HepG2 (cell line): ENCODE measurements at regions not wholly inside any gene's neighbourhood (a gene's known extent, or its start where the extent isn't known, plus 50 kb on each side); places are given as distances from the start of the nearest gene placed in this dataset.
A peak's percentile ranks its signal among the peaks of the same experiment; 100 is the strongest.

Source experiments
- BRCA1 ChIP-seq: sonication (generic); formaldehyde crosslinking; IDR thresholded peaks from 2 replicates; pipeline ENCODE4 v1.4.0; 2020; ENCODE audit warnings: missing genetic modification reagents
- EZH2 ChIP-seq: conservative IDR thresholded peaks from 2 replicates; pipeline ENCODE4 v1.6.1; 2012; ENCODE audit warnings: mild to moderate bottlenecking, low read depth, low read length, moderate library complexity
- FOXC1 ChIP-seq: sonication (generic); formaldehyde crosslinking; IDR thresholded peaks from 2 replicates; pipeline ENCODE4 v1.8.0; 2022; ENCODE audit warnings: mild to moderate bottlenecking, missing genetic modification reagents, borderline replicate concordance
- KDM2A ChIP-seq: sonication (generic); formaldehyde crosslinking; IDR thresholded peaks from 2 replicates; pipeline ENCODE4 v1.4.0; 2020; ENCODE audit warnings: low read depth, missing genetic modification reagents, borderline replicate concordance
- ONECUT2 ChIP-seq: sonication (generic); formaldehyde crosslinking; IDR thresholded peaks from 2 replicates; pipeline ENCODE4 v1.4.0; 2020; ENCODE audit warnings: missing genetic modification reagents
- PHF8 ChIP-seq: sonication (generic); formaldehyde crosslinking; IDR thresholded peaks from 2 replicates; pipeline ENCODE4 v1.5.0; 2020; ENCODE audit warnings: missing genetic modification reagents
- PTBP1 ChIP-seq: fragments of 200-400 bp; formaldehyde crosslinking; IDR thresholded peaks from 2 replicates; pipeline ENCODE4 v1.6.1; 2018; ENCODE audit warnings: low read length, low read depth; ENCODE audit not compliant: poor library complexity, severe bottlenecking
- SRSF4 ChIP-seq: fragments of 200-400 bp; formaldehyde crosslinking; IDR thresholded peaks from one replicate; pipeline ENCODE4 v1.6.1; 2018; ENCODE audit warnings: mild to moderate bottlenecking, low read depth, low read length, moderate library complexity; ENCODE audit not compliant: poor library complexity, severe bottlenecking
- TBX2 ChIP-seq: sonication (generic); formaldehyde crosslinking; IDR thresholded peaks from 2 replicates; pipeline ENCODE4 v1.5.0; 2020; ENCODE audit warnings: missing genetic modification reagents, mild to moderate bottlenecking, borderline replicate concordance
- ZEB1 ChIP-seq: IDR thresholded peaks from 2 replicates; pipeline ENCODE4 v1.6.1; 2012; ENCODE audit warnings: mild to moderate bottlenecking, low read depth, inconsistent platforms; ENCODE audit not compliant: insufficient replicate concordance
- ZMYM4 ChIP-seq: sonication (generic); formaldehyde crosslinking; IDR thresholded peaks from 2 replicates; pipeline ENCODE4 v1.8.1; 2023; ENCODE audit warnings: mild to moderate bottlenecking, missing genetic modification reagents
- ZNF180 ChIP-seq: sonication (generic); formaldehyde crosslinking; IDR thresholded peaks from 2 replicates; pipeline ENCODE4 v1.4.0; 2020; ENCODE audit warnings: low read depth, missing genetic modification reagents, borderline replicate concordance
- ZNF264 ChIP-seq: sonication (generic); formaldehyde crosslinking; IDR thresholded peaks from 2 replicates; pipeline ENCODE4 v1.4.0; 2020; ENCODE audit warnings: missing genetic modification reagents
- ZNF512B ChIP-seq: sonication (generic); formaldehyde crosslinking; IDR thresholded peaks from 2 replicates; pipeline ENCODE4 v1.5.1; 2020; ENCODE audit warnings: missing genetic modification reagents, mild to moderate bottlenecking, borderline replicate concordance
- ZNF616 ChIP-seq: sonication (generic); formaldehyde crosslinking; IDR thresholded peaks from 2 replicates; pipeline ENCODE4 v1.5.0; 2020; ENCODE audit warnings: low read depth, mild to moderate bottlenecking, missing genetic modification reagents
- ZNF788 ChIP-seq: sonication (generic); formaldehyde crosslinking; IDR thresholded peaks from 2 replicates; pipeline ENCODE4 v1.5.0; 2020; ENCODE audit warnings: mild to moderate bottlenecking, missing genetic modification reagents, borderline replicate concordance
- TF ChIP-seq, protein P1 (sequence below): sonication (generic); formaldehyde crosslinking; IDR thresholded peaks from 2 replicates; pipeline ENCODE4 v1.4.0; 2020; ENCODE audit warnings: missing genetic modification reagents
- TF ChIP-seq, protein P2 (sequence below): sonication (generic); formaldehyde crosslinking; IDR thresholded peaks from 2 replicates; pipeline ENCODE4 v1.4.0; 2020; ENCODE audit warnings: missing genetic modification reagents, borderline replicate concordance
- TF ChIP-seq, protein P3 (sequence below): sonication (generic); formaldehyde crosslinking; IDR thresholded peaks from 2 replicates; pipeline ENCODE4 v1.4.0; 2020; ENCODE audit warnings: missing genetic modification reagents, borderline replicate concordance

DNA sequence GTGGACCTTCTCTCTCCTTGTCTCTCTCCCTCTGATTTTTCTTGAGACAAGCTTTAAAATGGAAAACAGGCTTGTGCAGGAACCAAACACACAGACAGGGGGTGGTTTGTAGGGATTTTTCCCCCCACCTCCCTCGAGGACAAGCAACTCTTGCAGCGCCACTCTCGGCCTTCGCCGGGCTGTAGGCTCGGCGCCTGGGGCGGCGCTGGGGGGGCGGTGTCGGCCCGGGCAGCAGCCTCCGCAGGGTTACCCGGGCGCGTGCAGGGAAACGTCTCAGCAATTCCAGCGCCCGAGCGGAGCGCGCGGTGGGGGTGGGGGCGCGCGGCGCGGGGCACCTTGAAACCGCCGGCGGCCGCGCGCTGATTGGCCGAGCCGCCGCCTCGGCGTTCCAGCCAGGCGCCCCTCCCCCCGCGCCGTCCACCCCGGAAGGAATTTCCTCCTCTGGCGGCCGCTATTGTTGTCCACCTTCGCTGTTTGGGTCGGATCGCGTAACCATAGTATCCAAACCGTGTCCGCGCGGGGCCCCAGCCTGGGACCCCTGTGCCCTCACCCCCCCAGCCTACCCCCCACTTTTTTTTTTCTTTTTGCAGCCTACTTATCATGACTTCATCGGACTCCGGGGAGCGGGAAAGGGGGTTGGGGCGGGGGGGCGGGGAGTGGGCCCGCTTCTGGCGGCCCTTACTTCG lies 59.8 kb upstream of the ACOT11 start (continued):
- TF ChIP-seq ZNF512B (CRISPR knock-in tag) (no peak), ONECUT2 (CRISPR knock-in tag) (no peak), EZH2 (no peak), FOXC1 (peak; percentile 58; the same call in 1 of the 2 replicates), SRSF4 (no peak), ZNF788 (CRISPR knock-in tag) (peak; percentile 22; the same call in 1 of the 2 replicates), TBX2 (CRISPR knock-in tag) (peak; percentile 71), ZNF264 (no peak), ZEB1 (no peak), BRCA1 (CRISPR knock-in tag) (no peak), PTBP1 (peak; percentile 100), ZNF616 (CRISPR knock-in tag) (no peak), ZNF180 (CRISPR knock-in tag) (no peak), KDM2A (no peak; the same call in none of the 2 replicates), ZMYM4 (CRISPR knock-in tag) (peak; percentile 77), PHF8 (CRISPR knock-in tag) (peak; percentile 26)
- TF ChIP-seq, protein P1, sequence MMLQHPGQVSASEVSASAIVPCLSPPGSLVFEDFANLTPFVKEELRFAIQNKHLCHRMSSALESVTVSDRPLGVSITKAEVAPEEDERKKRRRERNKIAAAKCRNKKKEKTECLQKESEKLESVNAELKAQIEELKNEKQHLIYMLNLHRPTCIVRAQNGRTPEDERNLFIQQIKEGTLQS (CRISPR knock-in tag): no peak
- TF ChIP-seq, protein P2, sequence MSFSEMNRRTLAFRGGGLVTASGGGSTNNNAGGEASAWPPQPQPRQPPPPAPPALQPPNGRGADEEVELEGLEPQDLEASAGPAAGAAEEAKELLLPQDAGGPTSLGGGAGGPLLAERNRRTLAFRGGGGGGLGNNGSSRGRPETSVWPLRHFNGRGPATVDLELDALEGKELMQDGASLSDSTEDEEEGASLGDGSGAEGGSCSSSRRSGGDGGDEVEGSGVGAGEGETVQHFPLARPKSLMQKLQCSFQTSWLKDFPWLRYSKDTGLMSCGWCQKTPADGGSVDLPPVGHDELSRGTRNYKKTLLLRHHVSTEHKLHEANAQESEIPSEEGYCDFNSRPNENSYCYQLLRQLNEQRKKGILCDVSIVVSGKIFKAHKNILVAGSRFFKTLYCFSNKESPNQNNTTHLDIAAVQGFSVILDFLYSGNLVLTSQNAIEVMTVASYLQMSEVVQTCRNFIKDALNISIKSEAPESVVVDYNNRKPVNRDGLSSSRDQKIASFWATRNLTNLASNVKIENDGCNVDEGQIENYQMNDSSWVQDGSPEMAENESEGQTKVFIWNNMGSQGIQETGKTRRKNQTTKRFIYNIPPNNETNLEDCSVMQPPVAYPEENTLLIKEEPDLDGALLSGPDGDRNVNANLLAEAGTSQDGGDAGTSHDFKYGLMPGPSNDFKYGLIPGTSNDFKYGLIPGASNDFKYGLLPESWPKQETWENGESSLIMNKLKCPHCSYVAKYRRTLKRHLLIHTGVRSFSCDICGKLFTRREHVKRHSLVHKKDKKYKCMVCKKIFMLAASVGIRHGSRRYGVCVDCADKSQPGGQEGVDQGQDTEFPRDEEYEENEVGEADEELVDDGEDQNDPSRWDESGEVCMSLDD (CRISPR knock-in tag): no peak
- TF ChIP-seq, protein P3, sequence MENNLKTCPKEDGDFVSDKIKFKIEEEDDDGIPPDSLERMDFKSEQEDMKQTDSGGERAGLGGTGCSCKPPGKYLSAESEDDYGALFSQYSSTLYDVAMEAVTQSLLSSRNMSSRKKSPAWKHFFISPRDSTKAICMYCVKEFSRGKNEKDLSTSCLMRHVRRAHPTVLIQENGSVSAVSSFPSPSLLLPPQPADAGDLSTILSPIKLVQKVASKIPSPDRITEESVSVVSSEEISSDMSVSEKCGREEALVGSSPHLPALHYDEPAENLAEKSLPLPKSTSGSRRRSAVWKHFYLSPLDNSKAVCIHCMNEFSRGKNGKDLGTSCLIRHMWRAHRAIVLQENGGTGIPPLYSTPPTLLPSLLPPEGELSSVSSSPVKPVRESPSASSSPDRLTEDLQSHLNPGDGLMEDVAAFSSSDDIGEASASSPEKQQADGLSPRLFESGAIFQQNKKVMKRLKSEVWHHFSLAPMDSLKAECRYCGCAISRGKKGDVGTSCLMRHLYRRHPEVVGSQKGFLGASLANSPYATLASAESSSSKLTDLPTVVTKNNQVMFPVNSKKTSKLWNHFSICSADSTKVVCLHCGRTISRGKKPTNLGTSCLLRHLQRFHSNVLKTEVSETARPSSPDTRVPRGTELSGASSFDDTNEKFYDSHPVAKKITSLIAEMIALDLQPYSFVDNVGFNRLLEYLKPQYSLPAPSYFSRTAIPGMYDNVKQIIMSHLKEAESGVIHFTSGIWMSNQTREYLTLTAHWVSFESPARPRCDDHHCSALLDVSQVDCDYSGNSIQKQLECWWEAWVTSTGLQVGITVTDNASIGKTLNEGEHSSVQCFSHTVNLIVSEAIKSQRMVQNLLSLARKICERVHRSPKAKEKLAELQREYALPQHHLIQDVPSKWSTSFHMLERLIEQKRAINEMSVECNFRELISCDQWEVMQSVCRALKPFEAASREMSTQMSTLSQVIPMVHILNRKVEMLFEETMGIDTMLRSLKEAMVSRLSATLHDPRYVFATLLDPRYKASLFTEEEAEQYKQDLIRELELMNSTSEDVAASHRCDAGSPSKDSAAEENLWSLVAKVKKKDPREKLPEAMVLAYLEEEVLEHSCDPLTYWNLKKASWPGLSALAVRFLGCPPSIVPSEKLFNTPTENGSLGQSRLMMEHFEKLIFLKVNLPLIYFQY (CRISPR knock-in tag): peak; percentile 30; the same call in 1 of the 2 replicates
